Gastrocnemius medialis (tissue), 4 donors: ENCODE measurements at regions not wholly inside any gene's neighbourhood (a gene's known extent, or its start where the extent isn't known, plus 50 kb on each side); places are given as distances from the start of the nearest gene placed in this dataset.

Source experiments
- ATAC-seq, 2 donors: fragments of 150-250 bp; one replicate each; pipeline ENCODE4 v1.9.1; 2016
- DNase-seq, 2 donors: peaks; one replicate each; pipeline ENCODE4 v3.0.0-alpha.2; 2019
- H3K27ac ChIP-seq, 4 donors: fragments of 200-600 bp; sonication (generic); 1 replicate in 1 of 4; 2 replicates in 3 of 4; pipeline ENCODE4 v1.5.1; 2016 to 2018; ENCODE audit warnings: mild to moderate bottlenecking in 2 of 4, moderate library complexity in 1 of 4
- H3K27me3 ChIP-seq, 3 donors: fragments of 200-600 bp; sonication (generic) in 2 of 3; 1 replicate in 1 of 3; 2 replicates in 2 of 3; pipeline versions ENCODE4 v1.5.1 to v1.6.0; 2016 to 2019; ENCODE audit warnings: mild to moderate bottlenecking in 1 of 3, moderate library complexity in 1 of 3
- H3K36me3 ChIP-seq, 2 donors: fragments of 200-600 bp; sonication (generic) in 1 of 2; one replicate each; pipeline ENCODE4 v1.5.1; 2017 to 2018
- H3K4me1 ChIP-seq, 2 donors: fragments of 200-600 bp; sonication (generic) in 1 of 2; one replicate each; pipeline ENCODE4 v1.5.1; 2016 to 2017; ENCODE audit warnings: mild to moderate bottlenecking in 2 of 2
- H3K4me3 ChIP-seq, 4 donors: fragments of 200-600 bp; sonication (generic) in 3 of 4; 1 replicate in 1 of 4; 2 replicates in 3 of 4; pipeline ENCODE4 v1.5.1; 2016 to 2019; ENCODE audit warnings: mild to moderate bottlenecking in 2 of 4
- H3K9me3 ChIP-seq, 3 donors: fragments of 200-600 bp; sonication (generic) in 2 of 3; 1 replicate in 1 of 3; 2 replicates in 2 of 3; pipeline ENCODE4 v1.5.1; 2016 to 2019
- CTCF ChIP-seq, 5 experiments: fragments of 450-650 bp in 3 of 5; fragments of 200-600 bp in 2 of 5; sonication (generic) in 2 of 5; IDR thresholded peaks in 4 of 5; conservative IDR thresholded peaks in 1 of 5; 1 replicate in 4 of 5; 2 replicates in 1 of 5; pipeline ENCODE4 v1.5.1; 2016 to 2019; ENCODE audit warnings: antibody characterized with exemption in 5 of 5, mild to moderate bottlenecking in 3 of 5, moderate library complexity in 3 of 5
- POLR2A ChIP-seq, 2 donors: fragments of 450-650 bp; IDR thresholded peaks; one replicate each; pipeline ENCODE4 v1.6.1; 2017; ENCODE audit warnings: antibody characterized with exemption in 2 of 2, mild to moderate bottlenecking in 2 of 2, moderate library complexity in 2 of 2
- in situ Hi-C, 4 donors: fragments of 200-750 bp; cut with MboI; loops; one replicate each; pipeline versions ENCODE4 v1.15.0 to v1.8.0; 2017; ENCODE audit warnings: low sequenced_read_pairs in 4 of 4
- intact Hi-C: fragments of 100-400 bp; cut with DNase I; formaldehyde crosslinking; loops from one replicate; pipeline ENCODE4 v1.15.1; 2023; ENCODE audit warnings: low total_unique reads

- Histone ChIP-seq H3K4me3 (no peak overlapping the region), H3K9me3 (no peaks in the 10 kb centered on the region), H3K36me3 (no peaks in the 10 kb centered on the region), H3K27me3 (no peaks in the 10 kb centered on the region), H3K4me1 (no peaks in the 10 kb centered on the region), H3K27ac (no peak overlapping the region)
- DNase-seq (no peak), ATAC-seq (no peak)
- intact Hi-C loops (no loop called here), in situ Hi-C loops (no loop called here)
- no peak for TF ChIP-seq POLR2A (IDR thresholded peaks at IDR 0.05)
- TF ChIP-seq CTCF (IDR thresholded peaks at IDR 0.05 in 4 of 5, conservative IDR thresholded peaks at IDR 0.05 in 1 of 5): no peak
Measured at GRCh38 chr7:41116817-41117216, 586.1 kb downstream of the INHBA start.

GRCh38 chr7:41116337-41116736, 586.6 kb downstream of the INHBA start:
- DNase-seq (no peak), ATAC-seq (no peak)
- TF ChIP-seq CTCF (IDR thresholded peaks at IDR 0.05 in 4 of 5, conservative IDR thresholded peaks at IDR 0.05 in 1 of 5) (no peak), POLR2A (IDR thresholded peaks at IDR 0.05) (no peak)
- H3K9me3 ChIP-seq: no peaks in the 10 kb centered on the region
- intact Hi-C loops: no loop called here
- H3K27me3 ChIP-seq: no peaks in the 10 kb centered on the region
- in situ Hi-C loops: no loop called here
- H3K36me3 ChIP-seq: no peaks in the 10 kb centered on the region
- no peak overlapping the region for H3K4me3 ChIP-seq
- H3K27ac ChIP-seq: no peak overlapping the region
- H3K4me1 ChIP-seq: no peaks in the 10 kb centered on the region

GRCh38 chr7:41114691-41115090, 588.2 kb downstream of the INHBA start:
- Histone ChIP-seq H3K9me3 (no peaks in the 10 kb centered on the region), H3K27me3 (no peaks in the 10 kb centered on the region), H3K4me3 (no peak overlapping the region), H3K36me3 (no peaks in the 10 kb centered on the region), H3K4me1 (no peaks in the 10 kb centered on the region), H3K27ac (no peak overlapping the region)
- ATAC-seq (no peak), DNase-seq (no peak)
- no peak for TF ChIP-seq CTCF (IDR thresholded peaks at IDR 0.05 in 4 of 5, conservative IDR thresholded peaks at IDR 0.05 in 1 of 5)
- TF ChIP-seq POLR2A (IDR thresholded peaks at IDR 0.05): no peak
- in situ Hi-C loops (no loop called here), intact Hi-C loops (no loop called here)

GRCh38 chr7:41114131-41114530, 588.8 kb downstream of the INHBA start:
- Histone ChIP-seq H3K9me3 (no peaks in the 10 kb centered on the region), H3K4me1 (no peaks in the 10 kb centered on the region), H3K27me3 (no peaks in the 10 kb centered on the region), H3K27ac (no peak overlapping the region), H3K36me3 (no peaks in the 10 kb centered on the region), H3K4me3 (no peak overlapping the region)
- TF ChIP-seq POLR2A (IDR thresholded peaks at IDR 0.05): no peak
- no peak for TF ChIP-seq CTCF (IDR thresholded peaks at IDR 0.05 in 4 of 5, conservative IDR thresholded peaks at IDR 0.05 in 1 of 5)
- in situ Hi-C loops: no loop called here
- DNase-seq (no peak), ATAC-seq (no peak)
- intact Hi-C loops: no loop called here

GRCh38 chr7:41113719-41114118, 589.2 kb downstream of the INHBA start:
- intact Hi-C loops: no loop called here
- H3K27ac ChIP-seq: no peak overlapping the region
- H3K27me3 ChIP-seq: no peaks in the 10 kb centered on the region
- TF ChIP-seq CTCF (IDR thresholded peaks at IDR 0.05 in 4 of 5, conservative IDR thresholded peaks at IDR 0.05 in 1 of 5) (no peak), POLR2A (IDR thresholded peaks at IDR 0.05) (no peak)
- H3K4me3 ChIP-seq: no peak overlapping the region
- no peaks in the 10 kb centered on the region for H3K36me3 ChIP-seq
- H3K4me1 ChIP-seq: no peaks in the 10 kb centered on the region
- in situ Hi-C loops: no loop called here
- no peaks in the 10 kb centered on the region for H3K9me3 ChIP-seq
- DNase-seq (no peak), ATAC-seq (no peak)
